Right ventricle myocardium inferior (tissue), 1 donor: ENCODE measurements at regions not wholly inside any gene's neighbourhood (a gene's known extent, or its start where the extent isn't known, plus 50 kb on each side); places are given as distances from the start of the nearest gene placed in this dataset.

ENCODE experiments used
- ATAC-seq: fragments of 200-7000 bp; cut with Tn5 transposase; one replicate; pipeline ENCODE4 v1.9.1; 2020; ENCODE audit warnings: mild to moderate bottlenecking, moderate library complexity
- DNase-seq: peaks from one replicate; pipeline ENCODE4 v3.0.0; 2021; ENCODE audit errors: missing footprints
- intact Hi-C: fragments of 100-400 bp; cut with DNase I; formaldehyde crosslinking; loops from one replicate; pipeline ENCODE4 v1.11.0; 2022
- donor health status: DM: no; HTN: yes; CAD: no; lungs with severe emphysema.

DNA sequence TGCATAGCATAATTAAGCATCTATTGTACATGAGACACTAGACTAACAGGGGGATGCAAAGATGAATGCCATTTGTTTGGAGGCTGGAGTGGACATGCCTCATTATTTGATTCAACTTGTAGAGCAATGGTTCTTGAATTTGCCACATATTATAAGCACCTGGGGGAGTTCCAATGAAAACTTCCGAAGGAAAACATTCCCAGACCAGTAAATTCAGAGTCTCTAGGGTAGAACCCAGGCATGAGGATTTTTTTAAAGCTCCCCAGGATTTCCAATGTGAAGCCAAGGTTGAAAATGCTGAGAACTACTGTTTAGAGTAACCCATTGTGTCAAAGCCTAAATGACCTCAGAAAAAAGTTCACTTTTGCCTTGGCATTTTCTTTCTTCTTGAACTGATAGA lies 93.9 kb upstream of the ITGA1 start:
- ATAC-seq (no peak), DNase-seq (no peak)
- intact Hi-C loops: loop anchor here (5.0 kb wide), 3 partner anchors 78 to 223 kb away; partner anchors contain the start of genes ITGA1 and PELO

DNA sequence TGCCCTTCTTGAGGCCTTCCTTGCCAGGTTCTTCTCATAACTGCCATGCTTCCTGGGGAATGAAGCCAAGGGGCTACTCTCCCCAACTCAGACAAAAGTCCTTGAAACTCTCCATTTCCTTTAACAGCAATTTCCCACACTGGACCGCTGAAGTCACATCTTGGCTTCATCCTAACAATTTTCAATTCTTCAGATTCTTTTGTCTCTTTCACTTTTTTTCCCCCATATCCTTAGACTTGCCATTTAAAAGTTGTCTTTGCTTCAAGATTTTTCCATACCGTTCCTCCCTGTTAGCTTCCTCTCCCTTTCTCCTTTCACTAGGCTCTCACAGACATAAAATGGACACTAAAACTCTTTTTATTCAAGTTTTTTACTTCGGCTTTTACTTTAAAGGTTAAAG lies 93.1 kb upstream of the ITGA1 start:
- intact Hi-C loops: loop anchor here (5.0 kb wide), 3 partner anchors 78 to 223 kb away; partner anchors contain the start of genes ITGA1 and PELO
- DNase-seq: no peak
- no peak for ATAC-seq

DNA sequence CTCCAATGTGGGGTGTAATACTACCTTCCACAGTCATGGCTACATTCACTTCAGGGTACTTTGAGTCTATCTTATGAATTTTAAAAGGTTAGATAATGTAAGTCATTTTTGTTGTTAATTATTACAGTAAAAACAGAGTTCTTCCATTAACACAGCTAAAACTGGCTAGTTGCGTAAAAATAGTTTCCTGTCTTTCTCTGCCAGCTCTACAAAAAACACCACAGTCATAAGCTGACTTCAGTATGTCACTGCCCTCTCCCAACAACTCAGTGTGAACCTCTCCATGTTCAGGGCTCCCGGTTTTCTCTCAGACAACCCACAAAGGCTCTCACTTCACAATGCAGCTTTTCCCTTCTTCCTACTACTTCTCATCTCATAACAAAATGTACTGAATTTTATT lies 84.8 kb upstream of the ITGA1 start:
- intact Hi-C loops: no loop called here
- no peak for ATAC-seq
- DNase-seq: no peak

DNA sequence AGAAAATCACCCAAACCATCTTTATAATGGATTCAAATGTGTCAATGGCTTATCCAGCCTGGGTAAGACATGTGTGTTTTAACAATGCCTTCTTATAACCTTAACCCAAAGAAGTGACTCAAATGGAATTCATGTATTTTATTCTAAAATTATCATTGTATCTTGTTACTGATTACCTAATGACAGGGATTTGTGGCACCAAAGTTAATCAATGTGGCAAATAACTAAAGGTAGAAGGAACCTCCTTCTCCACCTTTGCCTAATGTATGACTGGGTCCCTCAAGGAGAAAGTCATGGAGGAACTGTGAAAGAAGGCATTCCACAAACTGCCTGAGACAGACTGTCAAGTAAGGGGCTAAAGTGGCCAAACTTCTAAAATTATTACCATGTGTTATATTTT lies 84.4 kb upstream of the ITGA1 start:
- no peak for DNase-seq
- no peak for ATAC-seq

DNA sequence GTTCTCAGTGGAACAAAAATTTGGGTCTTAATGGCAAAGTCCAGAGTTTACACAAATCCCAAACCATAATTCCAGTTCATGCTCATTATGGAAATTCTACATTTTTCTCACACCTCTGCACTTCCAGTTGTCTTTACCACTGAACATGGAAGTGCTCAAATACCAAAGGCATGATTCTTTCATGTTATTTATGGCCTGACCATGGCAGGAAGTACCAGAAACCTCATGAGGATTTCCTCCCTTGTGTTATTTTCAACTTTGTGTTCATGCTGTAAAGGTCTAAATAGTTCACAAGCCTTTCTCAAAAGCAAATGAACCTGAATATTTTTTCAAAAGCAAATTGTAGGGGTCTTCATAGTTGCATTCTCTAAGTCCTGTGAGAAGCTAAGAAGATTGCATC lies 82.0 kb upstream of the ITGA1 start:
- ATAC-seq: no peak
- intact Hi-C loops: loop anchor here (5.0 kb wide), 1 partner anchor 82 kb away; the partner anchor contains the start of genes ITGA1 and PELO
- DNase-seq: no peak

More for the DNA sequence above, 84.4 kb upstream of the ITGA1 start:
- intact Hi-C loops: no loop called here

DNA sequence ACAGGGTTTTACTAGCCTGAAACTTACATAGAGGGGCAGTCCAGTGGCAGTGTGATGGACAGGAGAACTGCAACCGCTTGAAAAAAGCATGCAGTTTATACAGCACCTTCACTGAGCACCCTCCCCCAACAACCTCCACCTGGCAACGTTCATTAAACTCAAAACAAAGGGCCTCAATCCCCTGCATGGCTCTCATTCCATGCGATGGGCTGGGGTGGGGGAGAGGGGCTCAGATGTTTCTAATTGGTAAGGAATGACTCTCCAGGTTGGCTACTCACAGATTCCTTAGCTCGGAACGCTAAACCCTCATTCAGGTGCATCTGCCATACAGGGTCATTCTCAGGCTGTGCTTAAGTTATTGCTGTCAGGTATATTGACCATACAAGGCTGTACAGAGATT lies 80.9 kb upstream of the ITGA1 start:
- ATAC-seq (no peak), DNase-seq (no peak)
- intact Hi-C loops: loop anchor here (5.0 kb wide), 1 partner anchor 81 kb away; the partner anchor contains the start of genes ITGA1 and PELO

DNA sequence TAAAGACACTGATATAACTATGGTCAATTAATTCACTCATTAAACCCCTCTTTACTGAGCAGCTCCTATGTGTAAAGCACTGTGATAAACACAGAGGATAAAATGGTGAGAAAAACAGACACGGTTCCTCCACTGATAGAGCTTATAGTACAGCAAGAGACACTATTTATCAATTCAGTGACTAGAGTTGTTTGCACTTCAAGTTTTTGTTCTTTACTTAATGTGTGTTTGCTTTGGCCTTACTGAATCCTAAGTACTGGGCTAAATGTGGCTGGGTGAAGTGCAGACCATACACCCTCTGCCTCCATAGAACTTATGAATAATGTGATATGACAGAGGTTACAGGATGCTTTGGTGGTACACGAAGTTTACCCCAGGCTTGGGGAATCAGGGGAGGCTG lies 80.1 kb upstream of the ITGA1 start:
- intact Hi-C loops: loop anchor here (5.0 kb wide), 1 partner anchor 80 kb away; the partner anchor contains the start of genes ITGA1 and PELO
- no peak for ATAC-seq
- no peak for DNase-seq

DNA sequence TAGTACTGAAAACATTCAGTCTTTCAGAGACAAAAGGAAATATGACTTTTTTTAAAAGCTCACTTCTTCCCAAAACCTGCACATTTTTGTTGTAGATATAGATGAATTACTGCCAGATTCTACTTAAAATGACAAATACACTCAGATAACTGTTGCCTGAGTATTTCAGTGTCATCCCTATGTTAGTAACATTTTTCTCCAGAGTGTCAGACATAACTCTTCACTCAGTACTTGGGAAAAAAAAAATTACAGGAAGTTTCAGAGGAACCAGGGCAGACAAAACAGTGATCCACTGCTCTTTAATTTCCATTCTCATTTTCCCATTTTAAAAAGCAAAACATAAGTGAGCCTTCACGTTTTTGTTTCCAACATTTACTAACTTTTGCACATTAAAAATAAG lies 79.3 kb upstream of the ITGA1 start:
- ATAC-seq (no peak), DNase-seq (no peak)
- intact Hi-C loops: loop anchor here (5.0 kb wide), 1 partner anchor 79 kb away; the partner anchor contains the start of genes ITGA1 and PELO

DNA sequence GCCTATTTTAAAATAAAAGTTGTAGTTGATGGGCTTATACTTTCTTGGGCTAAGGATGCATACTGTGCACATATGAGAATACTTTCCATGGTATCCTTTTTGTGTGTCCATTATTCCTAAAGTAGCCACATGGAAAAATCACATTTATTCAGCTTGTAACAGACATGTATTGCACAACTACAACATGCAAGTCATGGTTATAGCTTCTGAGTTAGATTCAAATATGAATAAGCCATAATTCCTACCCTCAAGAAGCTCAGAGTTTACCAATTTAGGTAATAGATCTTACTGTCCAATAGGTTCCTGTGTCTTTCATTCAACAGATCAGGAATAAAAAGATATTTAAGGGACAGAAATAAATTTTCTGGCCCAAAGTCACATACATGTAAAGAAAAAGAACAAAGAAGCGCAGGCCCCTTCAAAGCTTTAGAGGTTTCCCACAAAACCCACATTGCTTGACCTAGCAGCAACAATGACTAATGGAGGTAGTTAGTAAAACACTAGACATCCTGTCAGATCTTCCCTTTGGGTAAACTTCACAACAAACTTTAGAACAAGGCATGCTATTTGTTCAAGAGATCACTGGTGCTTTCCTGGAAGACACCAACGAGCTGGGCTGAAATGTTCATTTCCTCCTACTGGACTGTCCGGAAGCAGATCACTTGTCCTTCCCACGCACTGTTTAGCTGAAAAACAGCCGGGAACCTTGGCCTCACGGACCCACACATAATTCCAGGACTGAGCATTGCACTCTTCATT lies 78.4 kb upstream of the ITGA1 start:
- DNase-seq (no peak), ATAC-seq (no peak)
- intact Hi-C loops: loop anchor here (5.0 kb wide), 1 partner anchor 78 kb away; the partner anchor contains the start of genes ITGA1 and PELO

DNA sequence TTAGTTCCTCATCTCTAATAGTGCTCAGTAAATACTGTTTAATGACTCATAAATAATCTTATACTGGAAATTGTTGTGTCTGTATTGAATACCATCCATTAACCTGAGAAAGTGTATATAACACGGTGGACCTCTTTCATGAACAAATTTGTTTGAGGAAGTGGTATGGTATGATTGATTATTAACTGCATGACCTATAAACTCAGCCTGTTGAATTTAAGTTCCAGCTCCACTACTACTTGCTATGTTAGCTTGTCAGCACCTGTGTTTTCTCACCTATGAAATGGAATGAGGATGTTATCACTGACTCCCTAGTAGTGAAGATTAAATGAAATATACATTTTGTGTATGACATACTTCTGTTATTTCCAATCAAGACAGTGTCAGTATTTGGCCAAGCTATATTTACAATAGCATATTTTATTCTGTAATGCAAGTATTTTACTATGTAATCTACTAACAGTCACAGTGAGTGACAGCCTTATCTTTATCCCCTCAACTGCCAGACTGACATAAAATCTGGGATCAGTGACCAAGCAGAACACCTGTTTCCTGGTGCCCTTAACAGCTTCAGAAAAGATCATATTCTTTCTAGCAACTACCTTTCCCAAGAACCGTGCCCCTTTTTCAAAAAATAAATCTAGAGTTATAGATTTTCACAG lies 77.3 kb upstream of the ITGA1 start:
- ATAC-seq: no peak

DNA sequence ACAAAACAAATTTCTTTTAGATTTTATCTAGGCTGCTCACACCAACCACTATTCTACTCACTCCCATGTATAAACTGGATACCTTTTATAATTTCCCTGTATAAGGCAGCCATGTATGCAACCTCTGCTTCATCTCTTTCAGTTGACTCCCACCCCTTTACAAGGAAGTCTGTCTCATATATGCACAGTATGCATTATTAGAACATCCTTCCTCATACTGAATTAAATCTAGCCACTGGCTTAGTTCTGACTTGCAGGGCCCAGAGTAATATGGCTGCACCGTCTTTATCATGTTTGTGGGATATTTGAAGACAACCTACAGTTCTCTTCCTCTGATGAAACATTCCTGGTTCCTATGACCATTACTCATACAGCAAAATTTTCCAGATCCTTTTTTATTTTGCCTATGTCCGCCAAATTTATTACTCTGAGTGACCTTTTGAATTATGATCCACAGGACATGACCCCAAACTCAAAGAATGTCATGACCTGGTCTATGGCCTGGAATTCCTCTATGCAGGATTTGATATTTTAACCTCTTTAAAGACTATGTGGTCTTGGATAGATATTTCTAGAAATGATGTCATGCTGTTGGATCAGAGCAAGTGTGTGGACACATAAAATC lies 76.6 kb upstream of the ITGA1 start:
- intact Hi-C loops: no loop called here
- ATAC-seq: no peak
- no peak for DNase-seq

More for the DNA sequence above, 77.3 kb upstream of the ITGA1 start:
- intact Hi-C loops: no loop called here
- no peak for DNase-seq

DNA sequence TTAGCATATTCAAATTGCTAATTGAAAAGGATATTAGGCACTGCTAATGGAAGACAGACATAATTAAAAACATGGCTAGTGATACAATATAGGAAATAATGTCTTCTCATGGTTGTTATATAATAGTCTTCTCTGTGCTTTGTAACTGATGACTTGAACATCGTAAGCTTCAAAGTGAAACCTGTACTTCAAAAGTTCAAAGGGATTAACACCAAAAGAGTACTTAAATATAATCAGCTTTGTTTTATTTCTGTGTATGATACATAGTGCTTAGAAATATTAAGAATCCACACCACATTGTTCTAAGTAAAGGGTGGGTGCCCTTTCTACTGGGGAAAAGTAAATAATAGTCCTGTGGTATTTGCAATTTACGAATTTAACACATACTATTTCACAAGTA lies 75.4 kb upstream of the ITGA1 start:
- DNase-seq: no peak
- intact Hi-C loops: no loop called here
- ATAC-seq: no peak

DNA sequence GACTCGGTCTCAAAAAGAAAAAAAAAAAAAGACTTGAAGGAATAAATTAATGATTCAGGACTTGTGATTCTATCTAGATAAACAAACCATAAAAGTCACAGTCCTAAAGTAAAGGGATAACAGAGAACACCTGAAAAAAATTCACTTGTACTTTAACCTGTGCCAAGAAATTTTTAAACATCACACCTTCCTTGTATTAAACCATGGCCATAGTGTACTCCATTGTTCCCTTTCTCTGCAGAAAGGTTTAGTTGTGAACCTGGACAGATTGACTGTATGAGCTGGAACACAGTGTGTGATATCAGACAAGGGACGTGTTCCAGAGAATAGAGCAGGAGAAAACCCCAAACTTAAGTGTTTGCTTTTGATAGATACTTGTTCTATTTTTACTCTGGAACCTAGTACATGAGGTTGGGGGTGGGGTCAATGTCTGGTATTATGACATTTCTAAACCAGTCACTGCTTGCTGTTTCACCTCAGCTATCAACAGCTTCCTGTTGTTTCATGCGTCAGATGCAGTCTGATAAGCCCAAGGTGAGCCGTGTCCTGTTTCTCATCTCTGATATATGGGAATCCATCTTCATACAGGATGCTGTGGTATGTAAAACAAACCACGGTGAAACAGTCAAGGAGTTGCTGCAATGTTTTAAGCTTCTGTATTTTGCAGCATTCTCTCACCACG lies 62.5 kb upstream of the ITGA1 start:
- ATAC-seq: no peak
- no peak for DNase-seq
- intact Hi-C loops: loop anchor here (5.0 kb wide), 2 partner anchors 47 to 62 kb away; partner anchors contain the start of genes ITGA1 and PELO

DNA sequence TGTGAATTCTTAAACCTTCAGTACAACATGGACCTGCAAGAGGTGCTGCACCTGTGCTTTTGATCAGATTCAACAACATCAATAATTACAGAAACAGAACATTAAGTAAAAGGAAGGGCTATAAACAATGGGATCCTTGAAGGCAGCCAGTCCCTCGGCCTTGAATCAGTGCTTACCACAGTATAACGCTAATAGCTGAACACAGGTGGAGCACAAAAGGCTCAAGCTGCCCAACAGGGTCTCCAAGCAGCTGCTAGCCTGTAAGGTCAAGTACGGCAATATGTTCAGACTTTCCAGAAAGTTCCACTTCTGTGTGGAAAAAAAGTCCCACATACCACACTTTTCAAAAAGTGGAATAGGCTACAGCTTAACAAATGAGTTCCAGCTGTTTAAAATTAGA lies 61.9 kb upstream of the ITGA1 start:
- intact Hi-C loops: loop anchor here (5.0 kb wide), 2 partner anchors 46 to 61 kb away; partner anchors contain the start of genes ITGA1 and PELO
- no peak for DNase-seq
- no peak for ATAC-seq

DNA sequence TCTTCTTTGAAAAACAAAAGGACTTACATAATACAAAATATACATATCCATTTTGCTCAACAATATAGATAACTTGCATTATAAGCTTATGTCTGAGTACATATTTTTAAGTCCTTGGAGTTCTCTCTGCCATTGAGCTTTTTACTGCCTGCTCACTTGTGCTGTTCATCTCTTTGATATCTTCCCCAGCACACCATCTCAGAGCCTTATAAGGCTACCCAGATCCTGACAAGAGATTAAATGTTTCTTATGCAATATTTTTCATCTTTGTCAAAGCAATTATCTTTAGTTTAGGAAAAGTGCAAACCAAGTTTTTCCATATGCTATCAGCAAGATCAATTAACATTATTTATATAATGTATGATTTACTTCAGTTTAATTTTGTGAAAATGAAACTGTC lies 60.7 kb upstream of the ITGA1 start:
- intact Hi-C loops: loop anchor here (5.0 kb wide), 2 partner anchors 45 to 60 kb away; partner anchors contain the start of genes ITGA1 and PELO
- ATAC-seq (no peak), DNase-seq (no peak)

DNA sequence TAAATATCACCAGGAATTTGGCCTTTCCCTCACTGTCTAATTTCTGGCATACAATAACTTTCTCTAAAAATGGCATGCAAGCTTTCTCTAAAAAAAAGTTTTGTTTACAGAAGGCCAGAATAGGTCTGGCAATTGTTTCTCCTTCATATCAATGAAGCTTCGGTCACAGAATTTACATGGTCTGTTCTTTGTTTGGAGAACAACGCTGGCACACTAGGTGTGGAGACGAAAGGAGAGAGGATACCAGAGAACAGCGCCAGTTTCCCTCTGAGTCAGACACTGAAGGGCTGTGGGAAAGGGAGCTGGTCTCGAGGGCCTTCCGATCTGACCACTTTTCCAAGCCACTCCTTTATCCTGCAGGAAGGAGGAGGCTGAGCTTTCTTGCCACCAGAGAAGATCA lies 60.1 kb upstream of the ITGA1 start:
- peak; percentile 50 for ATAC-seq
- intact Hi-C loops: loop anchor here (5.0 kb wide), 2 partner anchors 45 to 60 kb away; partner anchors contain the start of genes ITGA1 and PELO
- no peak for DNase-seq

DNA sequence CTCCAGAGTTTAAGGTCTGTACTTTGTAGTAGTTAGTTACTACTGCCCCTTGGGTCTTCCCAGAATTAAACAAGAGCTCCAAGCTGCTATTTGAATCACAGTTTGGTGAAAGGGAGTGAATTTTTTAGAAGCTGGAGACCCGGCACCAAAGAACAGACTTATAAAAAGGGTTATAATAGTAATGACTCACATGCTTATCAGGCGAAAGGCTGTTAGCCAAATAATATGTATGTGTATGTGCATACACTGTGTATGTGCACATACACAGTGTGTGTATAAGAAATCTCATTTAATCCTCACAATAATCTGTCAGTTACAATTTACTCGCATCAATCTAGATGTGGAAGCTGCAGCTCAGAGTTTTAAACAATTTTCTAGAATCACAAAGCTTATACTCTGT lies 59.5 kb upstream of the ITGA1 start:
- intact Hi-C loops: loop anchor here (5.0 kb wide), 2 partner anchors 44 to 59 kb away; partner anchors contain the start of genes ITGA1 and PELO
- no peak for ATAC-seq

DNA sequence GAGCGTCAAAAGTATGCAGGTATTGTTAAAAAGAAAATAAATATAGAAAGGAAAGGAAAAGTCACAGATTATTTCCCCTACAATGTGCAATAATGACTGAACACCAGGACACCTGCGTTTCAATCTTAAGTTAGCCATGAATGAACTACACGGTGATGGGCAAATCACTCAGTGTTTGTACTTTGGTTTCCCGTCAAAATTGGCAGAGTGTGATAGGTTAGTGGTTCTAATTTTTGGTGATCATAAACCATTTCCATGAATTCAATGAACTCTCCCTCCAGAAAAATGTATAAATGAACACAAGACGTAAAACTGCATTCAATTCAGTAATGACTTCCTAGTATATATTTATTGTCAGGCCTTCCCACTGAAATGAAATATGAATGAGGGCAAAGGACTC lies 59.0 kb upstream of the ITGA1 start:
- intact Hi-C loops: loop anchor here (5.0 kb wide), 2 partner anchors 44 to 59 kb away; partner anchors contain the start of genes ITGA1 and PELO
- DNase-seq (no peak), ATAC-seq (no peak)

More for the DNA sequence above, 59.5 kb upstream of the ITGA1 start:
- no peak for DNase-seq
